KMS-11 (cell line): ENCODE measurements at regions not wholly inside any gene's neighbourhood (a gene's known extent, or its start where the extent isn't known, plus 50 kb on each side); places are given as distances from the start of the nearest gene placed in this dataset.
A peak's percentile ranks its signal among the peaks of the same experiment; 100 is the strongest.

Experiments
- H2AFZ ChIP-seq: fragments of 200-600 bp; sonication (generic); 2 replicates; pipeline ENCODE4 v1.6.1; 2016; ENCODE audit warnings: antibody characterized with exemption, mixed run types, low read depth
- H3K27ac ChIP-seq: fragments of 200-600 bp; sonication (generic); 2 replicates; pipeline ENCODE4 v1.6.1; 2016; ENCODE audit warnings: mild to moderate bottlenecking, mixed run types
- H3K27me3 ChIP-seq: fragments of 200-600 bp; sonication (generic); 2 replicates; pipeline ENCODE4 v1.6.1; 2017; ENCODE audit warnings: mild to moderate bottlenecking, low read depth, mixed run types, moderate library complexity; ENCODE audit not compliant: insufficient read depth
- H3K36me3 ChIP-seq: fragments of 200-600 bp; sonication (generic); 2 replicates; pipeline ENCODE4 v1.6.1; 2017; ENCODE audit warnings: mild to moderate bottlenecking, mixed run types; ENCODE audit not compliant: insufficient read depth
- H3K4me1 ChIP-seq: fragments of 200-600 bp; sonication (generic); 2 replicates; pipeline ENCODE4 v1.6.1; 2016; ENCODE audit warnings: mild to moderate bottlenecking, low read depth, mixed run types; ENCODE audit not compliant: poor library complexity, severe bottlenecking
- H3K4me2 ChIP-seq: fragments of 200-600 bp; sonication (generic); 2 replicates; pipeline ENCODE4 v1.7.0; 2016; ENCODE audit warnings: mild to moderate bottlenecking, mixed run types
- H3K4me3 ChIP-seq: fragments of 200-600 bp; sonication (generic); IDR thresholded peaks from 2 replicates; pipeline ENCODE4 v1.6.1; 2017; ENCODE audit warnings: low read depth, low read length, mixed read lengths; ENCODE audit not compliant: insufficient read depth
- H3K79me2 ChIP-seq: fragments of 200-600 bp; sonication (generic); 2 replicates; pipeline ENCODE4 v1.6.1; 2016; ENCODE audit warnings: low read depth, mixed run types; ENCODE audit not compliant: insufficient read depth
- H3K9ac ChIP-seq: fragments of 200-600 bp; sonication (generic); 2 replicates; pipeline ENCODE4 v1.6.1; 2016; ENCODE audit warnings: mild to moderate bottlenecking, mixed run types
- H4K20me1 ChIP-seq: fragments of 200-600 bp; sonication (generic); 2 replicates; pipeline ENCODE4 v1.6.1; 2016; ENCODE audit warnings: mild to moderate bottlenecking, mixed run types; ENCODE audit not compliant: insufficient read depth
- TF ChIP-seq, protein P1 (sequence below): fragments of 200-600 bp; sonication (generic); conservative IDR thresholded peaks from 2 replicates; pipeline ENCODE4 v1.6.1; 2017; ENCODE audit warnings: low read depth, mild to moderate bottlenecking, antibody characterized with exemption, low read length, moderate library complexity, mixed read lengths

- Histone ChIP-seq H3K4me3 (no peak overlapping the region), H3K4me2 (no peak overlapping the region), H3K79me2 (no peaks in the 10 kb centered on the region), H3K4me1 (no peaks in the 10 kb centered on the region), H4K20me1 (no peaks in the 10 kb centered on the region), H3K27me3 (no peaks in the 10 kb centered on the region), H3K36me3 (no peaks in the 10 kb centered on the region), H2AFZ (no peak overlapping the region), H3K9ac (no peak overlapping the region), H3K27ac (no peak overlapping the region)
- TF ChIP-seq, protein P1, sequence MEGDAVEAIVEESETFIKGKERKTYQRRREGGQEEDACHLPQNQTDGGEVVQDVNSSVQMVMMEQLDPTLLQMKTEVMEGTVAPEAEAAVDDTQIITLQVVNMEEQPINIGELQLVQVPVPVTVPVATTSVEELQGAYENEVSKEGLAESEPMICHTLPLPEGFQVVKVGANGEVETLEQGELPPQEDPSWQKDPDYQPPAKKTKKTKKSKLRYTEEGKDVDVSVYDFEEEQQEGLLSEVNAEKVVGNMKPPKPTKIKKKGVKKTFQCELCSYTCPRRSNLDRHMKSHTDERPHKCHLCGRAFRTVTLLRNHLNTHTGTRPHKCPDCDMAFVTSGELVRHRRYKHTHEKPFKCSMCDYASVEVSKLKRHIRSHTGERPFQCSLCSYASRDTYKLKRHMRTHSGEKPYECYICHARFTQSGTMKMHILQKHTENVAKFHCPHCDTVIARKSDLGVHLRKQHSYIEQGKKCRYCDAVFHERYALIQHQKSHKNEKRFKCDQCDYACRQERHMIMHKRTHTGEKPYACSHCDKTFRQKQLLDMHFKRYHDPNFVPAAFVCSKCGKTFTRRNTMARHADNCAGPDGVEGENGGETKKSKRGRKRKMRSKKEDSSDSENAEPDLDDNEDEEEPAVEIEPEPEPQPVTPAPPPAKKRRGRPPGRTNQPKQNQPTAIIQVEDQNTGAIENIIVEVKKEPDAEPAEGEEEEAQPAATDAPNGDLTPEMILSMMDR, result no peak
These were observed 207.8 kb downstream of the SOCS6 start for GRCh38 chr18:70496353-70497294.

- no peaks in the 10 kb centered on the region for H4K20me1 ChIP-seq
- H3K4me2 ChIP-seq, result no peak overlapping the region
- H3K4me3 ChIP-seq, result no peak overlapping the region
- H2AFZ ChIP-seq, result no peak overlapping the region
- H3K36me3 ChIP-seq, result no peaks in the 10 kb centered on the region
- H3K27me3 ChIP-seq, result no peaks in the 10 kb centered on the region
- no peaks in the 10 kb centered on the region for H3K79me2 ChIP-seq
- no peak overlapping the region for H3K27ac ChIP-seq
- TF ChIP-seq, protein P1, result no peak
- H3K4me1 ChIP-seq, result no peaks in the 10 kb centered on the region
- H3K9ac ChIP-seq, result no peak overlapping the region
These were observed 205.7 kb downstream of the SOCS6 start for GRCh38 chr18:70494524-70494923.

DNA sequence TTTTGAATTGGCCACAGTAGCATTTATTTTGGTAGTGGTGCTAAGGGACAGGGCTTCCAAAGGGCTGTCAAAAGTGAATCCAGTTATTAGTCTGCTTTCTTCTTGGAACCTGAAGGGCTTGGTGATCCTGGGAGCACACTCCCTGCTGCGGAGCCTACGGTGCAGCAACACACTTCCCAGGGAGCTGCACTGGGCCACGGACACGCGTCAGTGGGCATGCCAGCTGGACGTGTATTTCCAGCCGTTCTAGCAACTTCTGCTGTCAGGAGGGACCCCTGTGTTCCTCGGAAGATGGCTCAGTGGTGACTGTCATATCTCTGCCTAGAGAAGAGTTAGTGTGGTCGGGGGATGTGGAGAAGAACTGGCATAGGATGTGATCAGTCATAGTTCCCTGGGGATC is 204.6 kb downstream of the SOCS6 start:
- Histone ChIP-seq H3K4me3 (no peak overlapping the region), H3K4me1 (no peaks in the 10 kb centered on the region), H3K9ac (no peak overlapping the region), H3K36me3 (no peaks in the 10 kb centered on the region), H3K27me3 (no peaks in the 10 kb centered on the region), H4K20me1 (no peaks in the 10 kb centered on the region), H3K27ac (no peak overlapping the region), H3K4me2 (no peak overlapping the region), H2AFZ (no peak overlapping the region), H3K79me2 (no peaks in the 10 kb centered on the region)
- TF ChIP-seq, protein P1, result no peak

GRCh38 chr18:70491734-70492348 is 203.0 kb downstream of the SOCS6 start:
- Histone ChIP-seq H4K20me1 (no peaks in the 10 kb centered on the region), H3K4me2 (no peak overlapping the region), H3K27me3 (no peaks in the 10 kb centered on the region), H3K27ac (no peak overlapping the region), H3K36me3 (no peaks in the 10 kb centered on the region), H3K79me2 (no peaks in the 10 kb centered on the region), H2AFZ (no peak overlapping the region), H3K9ac (no peak overlapping the region), H3K4me3 (no peak overlapping the region), H3K4me1 (no peaks in the 10 kb centered on the region)
- TF ChIP-seq, protein P1, result peak; percentile 98
